HG03135 (cell line): ENCODE measurements at regions not wholly inside any gene's neighbourhood (a gene's known extent, or its start where the extent isn't known, plus 50 kb on each side); places are given as distances from the start of the nearest gene placed in this dataset.
"Not testable (repeated sequence)": the region's sequence is repeated elsewhere in the genome, so short reads cannot be mapped to it uniquely, and the experiment has no call there.

ENCODE experiments used
- ATAC-seq: cut with Tn5 transposase; IDR thresholded peaks from one replicate; pipeline ENCODE4 v1.9.1; 2021; ENCODE audit warnings: mild to moderate bottlenecking, moderate library complexity; ENCODE audit not compliant: unreplicated experiment

DNA sequence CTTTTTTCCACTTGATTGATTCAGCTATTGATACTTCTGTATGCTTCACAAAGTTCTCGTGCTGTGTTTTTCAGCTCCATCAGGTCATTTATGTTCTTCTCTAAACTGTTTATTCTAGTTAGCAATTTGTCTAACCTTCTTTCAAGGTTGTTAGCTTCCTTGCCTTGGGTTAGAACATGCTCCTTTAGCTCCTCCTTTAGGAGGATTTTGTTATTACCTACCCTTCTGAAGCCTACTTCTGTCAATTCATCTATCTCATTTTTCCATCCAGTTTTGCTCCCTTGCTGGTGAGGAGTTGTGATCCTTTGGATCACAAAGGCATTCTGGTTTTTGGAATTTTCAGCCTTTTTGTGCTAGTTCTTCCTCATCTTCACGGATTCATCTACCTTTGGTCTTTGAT lies 344.7 kb upstream of the CLEC14A start:
- not testable (repeated sequence) for ATAC-seq

DNA sequence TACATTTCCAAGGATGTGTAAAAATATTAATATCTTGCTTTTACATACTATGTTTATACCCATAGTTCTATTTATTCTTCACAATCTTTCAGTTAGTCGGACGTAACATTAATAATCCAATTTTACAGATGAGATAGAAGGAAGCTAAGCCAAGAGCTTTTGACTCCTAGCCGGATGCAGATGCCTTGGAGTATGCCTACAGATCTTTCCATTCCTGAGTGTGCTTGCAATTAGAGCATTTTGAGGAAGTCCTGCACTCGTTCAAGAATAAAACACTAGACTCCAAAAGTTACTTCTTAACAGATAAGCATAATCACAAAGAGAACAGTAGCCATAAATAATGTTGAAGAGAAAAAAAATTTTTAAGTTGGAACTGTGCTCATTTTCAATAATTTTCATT lies 337.6 kb upstream of the CLEC14A start:
- no peak for ATAC-seq

DNA sequence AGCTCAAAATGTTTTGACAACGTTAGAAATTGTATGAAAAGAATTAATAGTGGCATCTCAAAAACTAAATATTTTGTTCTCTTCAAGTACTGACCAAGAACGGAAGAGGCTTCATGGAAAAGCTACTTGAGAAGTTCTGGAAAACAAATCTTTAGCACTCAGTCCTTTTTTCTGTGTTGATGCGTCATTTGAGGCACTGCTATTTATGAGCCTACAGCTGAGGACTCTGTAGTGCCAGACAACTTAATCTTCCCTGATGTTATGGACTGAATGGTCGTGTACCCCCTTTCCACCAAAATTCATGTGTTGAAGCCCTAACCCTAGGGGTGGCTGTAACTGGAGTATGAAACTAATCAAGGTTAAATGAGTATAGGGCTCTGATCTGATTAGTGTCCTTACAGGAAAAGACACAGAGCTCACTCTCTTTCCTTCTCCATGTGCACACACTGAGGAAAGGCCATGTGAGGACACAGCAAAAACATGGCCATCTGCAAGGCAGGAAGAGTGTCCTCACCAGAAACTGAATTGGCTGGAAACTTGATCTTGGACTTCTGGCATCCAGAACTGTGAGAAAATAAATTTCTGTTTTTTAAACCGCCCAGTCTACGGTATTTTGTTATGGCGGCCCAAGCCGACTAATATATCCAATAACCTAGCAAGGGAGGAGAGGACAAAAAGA lies 337.0 kb upstream of the CLEC14A start:
- ATAC-seq: no peak

DNA sequence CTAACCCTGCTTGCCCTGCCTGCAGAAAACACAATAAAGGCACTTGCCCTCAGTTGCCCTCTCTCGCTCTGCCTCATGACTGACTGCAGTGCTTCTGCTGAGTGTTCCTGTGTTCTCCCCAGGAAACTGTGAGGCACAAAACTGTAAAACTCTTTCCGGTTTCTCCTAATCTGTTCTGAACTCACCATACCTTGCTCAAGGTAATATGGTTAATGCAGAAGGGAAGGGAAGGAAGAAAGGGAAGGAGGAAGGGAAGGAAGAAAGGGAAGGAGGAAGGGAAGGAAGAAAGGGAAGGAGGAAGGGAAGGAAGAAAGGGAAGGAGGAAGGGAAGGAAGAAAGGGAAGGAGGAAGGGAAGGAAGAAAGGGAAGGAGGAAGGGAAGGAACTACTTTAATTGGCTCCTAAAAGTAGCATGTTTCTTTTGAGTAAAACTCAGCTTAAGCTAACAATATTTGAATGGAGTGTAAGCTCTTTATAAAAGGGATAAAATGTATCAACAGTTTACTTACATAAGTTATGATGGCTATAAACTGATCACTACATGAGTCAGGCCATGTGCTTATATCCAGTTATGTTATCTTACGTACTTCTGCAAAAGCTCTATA lies 334.0 kb upstream of the CLEC14A start:
- no peak for ATAC-seq

DNA sequence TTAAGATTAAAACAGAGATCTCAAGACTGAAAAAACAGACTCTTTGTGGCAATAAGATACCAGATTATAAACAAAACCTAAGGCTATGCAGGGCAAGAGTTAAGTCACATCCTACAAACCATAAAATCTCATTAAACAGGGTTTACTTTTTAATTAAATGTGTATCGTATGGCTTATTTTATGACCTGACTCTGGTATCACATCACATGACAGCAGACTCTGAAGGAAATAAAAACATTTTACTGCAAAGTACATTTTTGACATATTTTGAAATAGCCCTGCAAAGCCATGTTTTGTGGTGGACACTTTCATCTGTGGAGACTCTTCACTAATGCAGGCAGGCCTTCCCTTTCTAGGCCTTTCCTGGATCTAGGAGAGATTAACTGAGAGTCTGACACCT lies 327.6 kb upstream of the CLEC14A start:
- no peak for ATAC-seq

DNA sequence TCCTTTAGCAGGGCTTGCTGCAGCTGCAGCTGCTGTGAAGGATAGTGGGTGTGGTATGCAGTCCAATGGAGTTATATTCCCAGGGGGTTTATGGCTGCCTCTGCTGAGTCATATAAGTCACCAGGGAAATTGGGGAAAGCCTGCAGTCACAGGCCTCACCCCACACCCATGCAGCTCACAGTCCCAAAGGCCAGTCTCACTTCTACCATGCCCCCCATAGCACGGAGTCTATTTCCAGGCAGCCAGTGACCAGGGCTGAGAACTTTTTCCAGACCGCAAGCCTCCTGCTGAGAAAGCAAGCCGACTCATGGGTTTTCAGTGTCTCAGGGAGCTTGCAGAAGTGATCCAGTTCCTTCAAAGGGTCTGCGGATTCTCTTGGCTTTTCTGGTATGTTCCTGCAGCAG lies 322.4 kb upstream of the CLEC14A start:
- ATAC-seq: no peak

DNA sequence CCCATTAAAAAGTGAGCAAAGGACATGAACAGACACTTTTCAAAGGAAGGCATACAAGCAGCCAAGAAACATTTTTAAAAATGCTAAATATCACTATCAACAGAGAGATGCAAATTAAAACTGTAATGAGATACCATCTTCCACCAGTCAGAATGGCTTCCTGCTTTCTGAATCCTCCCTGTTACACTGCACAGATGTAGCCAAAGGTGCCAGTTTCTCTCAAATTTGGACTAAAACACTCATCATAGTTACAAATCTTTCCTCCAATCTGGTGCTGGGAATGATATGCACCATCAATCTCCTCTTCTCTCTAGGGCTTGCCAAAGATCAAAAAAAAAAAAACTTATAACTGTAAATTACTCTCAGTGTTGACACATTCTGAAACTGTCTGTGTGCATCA lies 311.8 kb upstream of the CLEC14A start:
- ATAC-seq: no peak

DNA sequence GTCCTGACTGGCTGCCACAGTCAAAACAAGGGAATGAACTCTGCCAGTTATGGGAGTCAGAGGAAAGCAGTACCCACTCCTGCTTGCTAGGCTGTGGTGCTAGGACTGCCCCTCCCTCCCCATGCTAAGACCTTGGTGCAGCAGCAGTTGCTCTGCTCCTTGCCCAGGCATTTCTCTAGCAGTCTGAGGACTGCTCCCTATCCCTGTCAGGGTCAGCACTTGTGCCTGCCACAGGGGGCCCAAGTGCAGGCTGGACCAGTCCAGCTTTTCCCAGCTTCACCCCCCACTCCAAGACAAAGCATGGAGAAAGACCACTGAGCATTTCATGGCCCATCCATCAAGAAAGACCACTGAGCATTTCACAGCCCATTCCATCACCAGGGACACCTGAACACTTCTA lies 305.8 kb upstream of the CLEC14A start:
- no peak for ATAC-seq

DNA sequence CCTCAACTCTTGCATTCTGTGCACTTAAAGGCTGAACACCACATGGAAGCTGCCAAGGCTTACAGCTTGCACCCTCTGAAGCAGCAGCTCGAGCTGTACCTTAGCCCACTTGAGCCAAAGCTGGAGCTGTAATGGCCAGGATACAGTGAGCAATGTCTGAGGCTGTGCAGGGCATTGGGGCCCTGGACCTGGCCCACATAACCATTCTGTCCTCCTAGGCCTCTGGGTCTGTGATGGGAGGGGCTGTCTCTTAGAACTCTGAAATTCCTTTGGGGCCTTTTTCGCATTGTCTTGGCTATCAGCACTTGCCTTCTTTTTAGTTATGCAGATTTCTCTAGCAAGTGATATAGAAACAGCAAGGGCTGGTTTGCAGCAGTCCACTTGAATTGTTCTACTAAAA lies 303.8 kb upstream of the CLEC14A start:
- ATAC-seq: no peak

DNA sequence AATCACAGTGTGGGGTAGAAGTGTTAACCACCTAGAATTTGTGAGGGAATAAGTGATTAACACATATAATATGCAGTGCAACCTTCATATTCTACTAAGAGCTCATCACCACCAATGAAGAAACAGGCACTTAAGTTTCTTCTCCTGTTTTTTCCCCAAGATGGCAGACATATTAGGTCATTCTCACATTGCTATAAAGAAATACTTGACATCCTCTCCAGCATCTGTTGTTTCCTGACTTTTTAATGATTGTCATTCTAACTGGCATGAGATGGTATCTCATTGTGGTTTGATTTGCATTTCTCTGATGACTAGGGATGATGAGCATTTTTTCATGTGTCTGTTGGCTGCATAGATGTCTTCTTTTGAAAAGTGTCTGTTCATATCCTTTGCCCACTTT lies 301.5 kb upstream of the CLEC14A start:
- not testable (repeated sequence) for ATAC-seq

DNA sequence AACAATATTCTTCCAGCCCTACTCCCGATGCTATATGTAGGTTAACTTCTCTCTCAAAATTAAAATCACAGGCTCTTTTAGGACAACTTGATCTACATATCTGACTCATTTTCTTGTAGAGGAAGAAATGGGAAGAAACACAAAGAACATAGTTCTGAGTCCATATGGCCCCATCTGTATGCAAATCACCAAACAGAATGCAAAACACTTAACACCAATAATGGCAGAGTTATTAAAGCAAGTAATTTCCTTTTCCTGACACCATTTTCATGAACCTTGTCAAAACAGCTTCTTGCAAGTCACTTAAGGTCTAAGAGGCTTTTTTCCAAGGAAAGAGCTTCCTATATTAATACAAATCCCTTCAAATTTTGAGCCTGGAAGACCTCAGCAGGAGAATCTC lies 300.4 kb upstream of the CLEC14A start:
- no peak for ATAC-seq

DNA sequence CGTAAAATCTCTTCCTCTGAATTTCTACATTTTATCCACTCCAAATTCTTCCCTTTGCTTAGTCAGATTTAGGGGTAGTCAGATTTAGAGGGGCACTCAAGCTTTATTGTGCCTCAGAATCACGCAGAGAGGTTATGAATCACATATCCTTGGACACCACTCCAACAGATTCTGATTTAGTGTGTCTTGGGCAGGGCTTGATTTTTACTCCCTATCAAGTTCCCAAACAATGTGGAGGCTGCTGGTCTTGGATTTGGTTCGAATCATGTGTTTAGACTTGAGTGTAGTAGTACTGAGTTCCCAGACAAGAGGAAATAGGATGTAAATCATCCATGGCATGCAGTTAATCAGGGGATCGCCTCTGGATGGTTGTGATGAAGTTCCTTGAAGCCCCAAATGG lies 298.1 kb upstream of the CLEC14A start:
- ATAC-seq: no peak

DNA sequence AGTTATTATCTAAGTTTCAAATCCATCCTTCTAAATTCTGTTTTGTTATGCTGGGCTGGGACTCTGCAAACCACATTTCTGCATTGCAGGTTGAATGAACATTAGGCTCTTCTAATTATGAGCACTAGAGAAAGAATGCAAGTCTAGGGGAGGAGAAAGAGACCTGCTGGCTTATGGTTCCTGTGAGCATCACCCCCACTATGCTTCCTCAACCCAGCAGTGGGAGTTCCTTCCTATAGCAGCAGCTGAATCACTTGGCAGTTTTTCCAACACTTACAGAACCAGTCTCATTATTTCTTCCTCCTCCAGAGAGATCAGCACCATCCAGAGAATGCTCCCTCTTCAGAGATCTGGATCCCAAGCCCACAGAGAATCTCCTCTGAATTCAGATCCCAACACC lies 297.7 kb upstream of the CLEC14A start:
- ATAC-seq: no peak

DNA sequence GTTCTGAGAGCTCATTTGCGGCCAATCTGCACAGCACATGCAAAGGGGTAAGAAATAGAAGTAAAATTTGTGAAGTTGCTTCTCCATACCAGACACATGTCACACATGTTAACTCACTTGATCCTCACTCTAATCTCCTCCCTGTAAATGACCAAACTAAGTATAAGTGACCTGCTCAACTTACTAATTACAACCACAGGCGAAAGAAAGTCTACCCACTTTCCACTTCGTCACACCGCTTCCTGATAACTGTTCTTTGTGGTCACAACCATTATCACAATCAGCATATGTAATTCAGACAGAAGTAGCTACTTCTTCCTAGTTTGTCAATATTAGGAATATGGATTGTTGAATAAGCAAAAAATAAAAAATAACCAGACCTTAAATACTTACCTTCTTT lies 293.7 kb upstream of the CLEC14A start:
- no peak for ATAC-seq

DNA sequence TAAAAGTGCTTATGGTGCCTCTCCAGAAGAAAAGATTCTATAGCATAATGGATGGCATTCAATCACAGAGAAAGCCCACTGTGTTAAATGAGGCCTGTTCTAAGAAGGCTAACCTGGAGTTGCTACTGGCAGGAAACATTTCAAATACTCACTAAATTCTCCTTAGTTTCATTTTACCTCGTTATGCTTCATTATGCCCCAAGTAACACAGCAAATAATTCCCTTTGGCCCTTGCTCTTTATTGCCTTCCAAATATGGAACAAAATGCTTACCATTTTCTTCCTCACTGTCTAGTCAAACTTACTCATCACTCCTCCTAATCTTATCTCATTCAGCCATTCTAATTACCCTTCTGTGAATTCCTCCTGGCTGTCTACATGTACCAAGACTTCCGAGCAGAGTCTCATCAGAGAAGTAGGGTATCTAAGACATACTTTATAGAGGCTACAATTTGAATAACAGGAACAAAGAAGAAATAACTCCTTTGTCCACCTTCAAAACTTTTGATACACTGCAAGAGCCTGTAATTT lies 292.1 kb upstream of the CLEC14A start:
- ATAC-seq: no peak

DNA sequence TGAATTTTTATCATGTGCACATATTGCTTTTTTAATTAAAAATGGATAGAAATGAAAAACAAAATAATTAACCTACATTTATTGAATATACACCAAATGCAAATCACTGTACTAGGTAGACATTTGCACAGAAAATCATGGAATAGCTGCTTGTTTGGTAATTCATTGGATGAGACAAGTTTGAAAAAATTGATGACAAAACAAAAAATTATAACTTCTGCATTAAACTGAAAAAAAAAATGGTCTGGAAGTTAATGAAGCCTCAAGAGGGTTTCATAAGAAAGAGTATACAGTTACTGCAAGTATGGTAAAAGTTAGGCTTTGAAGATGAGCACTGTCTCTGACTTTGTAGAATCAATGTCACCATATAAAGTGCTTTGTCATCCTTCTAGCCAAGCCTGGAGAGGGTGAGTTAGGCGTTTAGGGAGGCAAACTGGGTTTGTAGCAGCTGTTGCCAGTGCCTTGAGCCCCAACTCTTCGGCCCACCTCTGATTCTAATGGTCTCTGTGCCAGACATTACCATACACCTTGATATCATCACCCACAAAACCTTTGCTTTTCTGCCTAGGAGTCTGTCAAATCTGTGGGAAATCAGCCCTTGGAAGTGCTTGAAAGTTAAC lies 291.1 kb upstream of the CLEC14A start:
- ATAC-seq: no peak

DNA sequence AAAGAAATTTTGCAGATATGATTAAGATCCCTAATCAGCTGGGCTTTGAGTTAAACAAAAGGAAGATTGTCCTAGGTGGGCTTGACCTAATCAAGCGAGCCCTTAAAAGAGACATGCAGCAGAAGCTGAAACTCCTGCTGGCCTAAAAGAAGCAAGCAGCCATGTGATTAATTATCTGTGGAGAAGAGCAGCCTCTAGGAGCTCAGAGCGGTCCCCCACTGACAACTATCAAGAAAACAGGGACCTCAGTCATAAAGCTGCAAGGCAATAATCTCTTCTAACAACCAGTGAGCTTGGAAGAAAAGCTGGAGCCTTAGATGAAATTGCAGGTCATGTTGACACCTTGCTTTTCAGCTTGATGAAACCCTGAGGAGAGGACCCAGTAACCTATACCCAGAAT lies 288.9 kb upstream of the CLEC14A start:
- no peak for ATAC-seq

DNA sequence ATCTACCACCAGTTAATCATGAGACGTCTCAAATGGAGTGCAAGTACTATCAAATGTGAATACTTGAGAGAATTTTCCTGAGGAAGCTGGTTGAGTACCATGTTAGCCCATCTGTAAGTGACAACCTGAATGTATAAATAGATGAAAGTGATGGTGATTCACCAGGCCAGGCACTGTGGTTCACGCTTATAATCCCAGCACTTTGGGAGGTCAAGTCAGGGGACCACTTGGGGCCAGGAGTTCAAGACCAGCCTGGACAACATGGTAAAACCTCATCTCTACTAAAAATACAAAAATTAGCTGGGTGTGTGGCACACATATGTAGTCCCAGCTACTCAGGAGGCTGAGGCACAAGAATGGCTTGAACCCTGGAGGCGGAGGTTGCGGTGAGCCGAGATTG lies 288.0 kb upstream of the CLEC14A start:
- not testable (repeated sequence) for ATAC-seq

DNA sequence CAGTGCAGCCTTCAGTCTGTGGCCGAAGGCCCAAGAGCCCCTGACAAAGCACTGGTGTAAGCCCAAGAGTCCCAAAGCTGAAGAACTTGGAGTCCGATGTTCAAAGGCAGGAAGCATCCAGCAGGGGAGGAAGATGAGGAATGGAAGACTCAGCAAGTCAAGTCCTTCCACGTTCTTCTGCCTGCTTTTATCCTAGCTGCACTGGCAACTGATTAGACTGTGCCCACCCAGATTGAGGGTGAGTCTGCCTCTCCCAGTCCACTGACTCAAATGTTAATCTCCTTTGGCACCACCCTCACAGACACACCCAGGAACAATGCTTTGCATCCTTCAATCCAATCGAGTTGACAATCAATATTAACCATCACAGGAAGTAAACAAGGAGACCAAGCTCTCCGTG lies 282.2 kb upstream of the CLEC14A start:
- not testable (repeated sequence) for ATAC-seq

DNA sequence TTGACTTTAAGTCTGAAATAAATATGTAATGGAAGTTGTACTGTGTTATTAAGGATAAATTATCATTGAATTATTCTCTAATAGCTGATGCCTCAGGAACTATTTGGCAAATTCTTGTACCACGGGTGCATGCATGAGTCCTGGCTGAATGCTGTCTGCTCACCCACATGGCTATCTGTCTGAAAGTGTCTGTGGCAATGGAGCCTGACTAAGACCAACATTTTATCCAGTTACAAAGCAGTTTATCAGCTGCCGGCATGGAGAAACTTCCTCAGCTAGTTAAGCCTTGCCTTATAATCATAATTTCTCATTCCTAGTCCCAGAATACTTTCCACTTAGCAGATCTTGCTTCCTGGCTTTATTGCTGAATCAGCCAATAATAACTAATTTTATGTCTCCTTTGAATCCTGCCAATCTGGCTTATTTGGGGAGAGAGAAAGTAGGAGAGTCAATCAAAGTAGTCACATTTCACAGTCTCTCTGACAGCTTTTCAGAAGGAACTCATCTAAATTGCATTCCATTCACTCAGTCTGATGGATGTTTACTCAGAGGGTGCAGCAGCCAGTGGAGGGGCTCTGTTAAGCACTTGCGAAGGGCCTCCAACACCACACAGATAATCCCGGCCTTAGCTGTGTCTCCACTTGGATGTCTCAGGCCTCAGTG lies 280.6 kb upstream of the CLEC14A start:
- ATAC-seq: no peak

DNA sequence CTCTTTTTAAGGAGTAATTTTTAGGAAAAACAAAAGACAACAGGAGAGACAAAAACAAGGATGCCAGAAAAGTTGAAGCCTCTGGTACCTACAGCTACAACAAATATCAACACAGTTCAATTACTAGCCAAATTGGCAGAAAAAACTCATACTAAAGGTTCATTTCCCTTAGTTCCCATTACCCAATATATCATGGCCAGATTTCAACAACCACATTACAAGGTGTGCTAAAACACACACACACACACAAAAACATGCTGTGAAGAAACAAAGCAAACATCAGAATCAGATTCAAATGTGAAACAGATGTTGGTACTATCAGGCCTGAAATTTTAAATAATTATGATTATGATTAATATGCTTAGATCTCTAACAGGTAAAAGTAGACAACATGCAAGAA lies 272.7 kb upstream of the CLEC14A start:
- ATAC-seq: no peak

DNA sequence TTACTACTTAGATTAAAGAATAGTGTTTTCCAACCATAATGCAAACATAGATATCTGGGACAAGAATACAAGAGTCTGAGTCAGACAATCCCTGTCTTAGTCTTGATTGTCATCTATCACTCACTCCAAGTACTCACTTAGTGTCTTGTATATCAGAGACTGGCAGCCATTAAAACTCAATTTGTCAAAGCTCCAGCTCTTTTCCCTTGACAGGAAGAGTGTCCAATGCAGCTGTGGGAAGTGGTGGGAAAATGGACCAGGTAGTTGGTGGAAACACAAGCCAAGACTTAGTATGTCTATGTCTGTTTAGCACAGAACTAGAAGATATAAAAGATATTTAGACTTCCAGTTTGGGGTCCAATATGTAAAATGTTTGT lies 271.6 kb upstream of the CLEC14A start:
- ATAC-seq: no peak
